IPS-18a (cell line): ENCODE measurements at regions not wholly inside any gene's neighbourhood (a gene's known extent, or its start where the extent isn't known, plus 50 kb on each side); places are given as distances from the start of the nearest gene placed in this dataset.

Source experiments
- H3K27ac ChIP-seq: one replicate; pipeline ENCODE4 v1.5.1; 2013; ENCODE audit warnings: low read length
- H3K27me3 ChIP-seq: one replicate; pipeline ENCODE4 v1.6.1; 2013; ENCODE audit warnings: mild to moderate bottlenecking, low read length; ENCODE audit not compliant: control insufficient read depth, insufficient read depth
- H3K36me3 ChIP-seq: one replicate; pipeline ENCODE4 v1.6.1; 2013; ENCODE audit warnings: low read depth, low read length; ENCODE audit not compliant: control insufficient read depth
- H3K4me1 ChIP-seq: one replicate; pipeline ENCODE4 v1.6.1; 2013; ENCODE audit warnings: low read depth, low read length; ENCODE audit not compliant: control insufficient read depth
- H3K4me3 ChIP-seq: one replicate; pipeline ENCODE4 v1.5.1; 2013; ENCODE audit warnings: low read length
- H3K9ac ChIP-seq: one replicate; pipeline ENCODE4 v1.6.1; 2013; ENCODE audit warnings: mild to moderate bottlenecking, low read length, moderate library complexity
- H3K9me3 ChIP-seq: one replicate; pipeline ENCODE4 v1.6.1; 2013; ENCODE audit warnings: low read depth, low read length; ENCODE audit not compliant: control insufficient read depth

DNA sequence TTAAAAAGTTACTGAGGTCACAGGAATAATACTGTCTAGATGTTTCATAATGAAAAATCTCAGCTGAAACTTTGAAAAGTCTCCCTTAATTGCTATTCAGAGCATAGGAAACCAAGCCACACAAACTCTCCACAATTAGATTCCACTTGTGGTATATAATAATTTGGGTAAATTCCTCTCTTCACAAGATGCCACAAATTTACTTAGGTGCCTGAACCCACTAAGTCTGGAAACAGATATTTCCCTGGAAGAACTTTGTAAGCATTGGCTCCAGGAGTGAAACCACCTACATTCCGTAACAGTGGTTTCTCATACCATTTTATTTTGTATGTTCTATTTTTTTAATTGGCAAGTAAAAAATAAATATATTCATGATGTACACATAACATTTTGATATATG, 493.4 kb downstream of the SEMA3D start:
- no peaks in the 10 kb centered on the region for H3K27me3 ChIP-seq
- H3K27ac ChIP-seq: no peak overlapping the region
- H3K4me1 ChIP-seq: no peaks in the 10 kb centered on the region
- no peak overlapping the region for H3K4me3 ChIP-seq
- H3K9ac ChIP-seq: no peak overlapping the region
- H3K9me3 ChIP-seq: no peaks in the 10 kb centered on the region
- H3K36me3 ChIP-seq: no peaks in the 10 kb centered on the region

- no peaks in the 10 kb centered on the region for H3K9me3 ChIP-seq
- no peaks in the 10 kb centered on the region for H3K27me3 ChIP-seq
- no peak overlapping the region for H3K9ac ChIP-seq
- H3K4me1 ChIP-seq: no peaks in the 10 kb centered on the region
- H3K4me3 ChIP-seq: no peak overlapping the region
- no peak overlapping the region for H3K27ac ChIP-seq
- H3K36me3 ChIP-seq: no peaks in the 10 kb centered on the region
Observed at GRCh38 chr7:84688671-84689070, 494.1 kb upstream of the SEMA3A start.

- Histone ChIP-seq H3K4me1 (no peaks in the 10 kb centered on the region), H3K4me3 (no peak overlapping the region), H3K36me3 (no peaks in the 10 kb centered on the region), H3K27me3 (no peaks in the 10 kb centered on the region), H3K27ac (no peak overlapping the region), H3K9me3 (no peaks in the 10 kb centered on the region), H3K9ac (no peak overlapping the region)
Observed at GRCh38 chr7:84686373-84686772, 491.8 kb upstream of the SEMA3A start.

- Histone ChIP-seq H3K36me3 (no peaks in the 10 kb centered on the region), H3K4me3 (no peak overlapping the region), H3K4me1 (no peaks in the 10 kb centered on the region), H3K9me3 (no peaks in the 10 kb centered on the region), H3K27me3 (no peaks in the 10 kb centered on the region), H3K27ac (no peak overlapping the region), H3K9ac (no peak overlapping the region)
Observed at GRCh38 chr7:84684836-84685480, 490.4 kb upstream of the SEMA3A start.

GRCh38 chr7:84682543-84682942, 488.0 kb upstream of the SEMA3A start:
- Histone ChIP-seq H3K27me3 (no peaks in the 10 kb centered on the region), H3K9ac (no peak overlapping the region), H3K9me3 (no peaks in the 10 kb centered on the region), H3K4me3 (no peak overlapping the region), H3K4me1 (no peaks in the 10 kb centered on the region), H3K27ac (no peak overlapping the region), H3K36me3 (no peaks in the 10 kb centered on the region)

DNA sequence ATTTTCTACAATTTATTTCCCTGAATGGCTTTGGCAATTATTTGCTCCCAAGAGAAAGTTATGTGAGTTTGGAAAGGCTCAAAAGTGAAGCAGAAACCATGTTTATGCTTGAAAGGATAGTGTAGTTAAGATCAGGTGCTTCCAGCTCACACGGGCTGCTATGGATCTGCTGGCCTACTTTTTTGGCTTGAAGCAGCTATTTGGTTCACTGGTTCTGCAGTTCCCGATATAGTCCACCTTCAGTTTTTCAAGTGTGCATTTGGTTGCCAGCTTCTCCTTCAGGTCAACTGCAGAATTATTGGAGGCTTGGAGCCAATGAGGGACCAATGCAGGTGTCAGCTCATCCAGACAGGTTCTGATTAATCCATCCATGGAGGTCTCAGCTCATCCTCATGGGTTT, 484.3 kb upstream of the SEMA3A start:
- H3K9me3 ChIP-seq: no peaks in the 10 kb centered on the region
- no peaks in the 10 kb centered on the region for H3K27me3 ChIP-seq
- H3K4me1 ChIP-seq: no peaks in the 10 kb centered on the region
- no peaks in the 10 kb centered on the region for H3K36me3 ChIP-seq
- no peak overlapping the region for H3K9ac ChIP-seq
- H3K27ac ChIP-seq: no peak overlapping the region
- H3K4me3 ChIP-seq: no peak overlapping the region

GRCh38 chr7:84677117-84677732, 482.6 kb upstream of the SEMA3A start:
- no peak overlapping the region for H3K9ac ChIP-seq
- no peaks in the 10 kb centered on the region for H3K36me3 ChIP-seq
- H3K9me3 ChIP-seq: no peaks in the 10 kb centered on the region
- no peak overlapping the region for H3K27ac ChIP-seq
- H3K27me3 ChIP-seq: no peaks in the 10 kb centered on the region
- H3K4me3 ChIP-seq: no peak overlapping the region
- no peaks in the 10 kb centered on the region for H3K4me1 ChIP-seq

DNA sequence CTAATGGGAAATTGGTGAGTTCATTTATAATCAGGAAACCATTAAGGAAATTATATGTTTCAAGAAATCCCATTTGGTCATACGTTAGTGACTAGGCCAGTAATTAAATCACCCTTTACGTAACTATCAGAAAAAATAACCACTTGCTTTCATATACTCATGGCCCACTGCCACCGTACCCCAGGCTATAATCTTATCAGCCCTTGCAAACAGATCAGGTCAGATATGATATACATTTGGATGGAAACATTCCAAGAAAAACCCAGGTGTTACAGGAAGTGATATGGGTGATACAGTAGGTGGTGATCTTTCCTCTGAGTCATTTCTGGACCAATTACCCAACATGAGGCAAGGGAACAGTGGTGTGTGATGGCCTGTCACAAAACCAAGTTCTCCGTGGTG, 481.0 kb upstream of the SEMA3A start:
- H3K27me3 ChIP-seq: no peaks in the 10 kb centered on the region
- no peaks in the 10 kb centered on the region for H3K9me3 ChIP-seq
- no peak overlapping the region for H3K9ac ChIP-seq
- no peaks in the 10 kb centered on the region for H3K4me1 ChIP-seq
- no peak overlapping the region for H3K27ac ChIP-seq
- H3K36me3 ChIP-seq: no peaks in the 10 kb centered on the region
- H3K4me3 ChIP-seq: no peak overlapping the region

DNA sequence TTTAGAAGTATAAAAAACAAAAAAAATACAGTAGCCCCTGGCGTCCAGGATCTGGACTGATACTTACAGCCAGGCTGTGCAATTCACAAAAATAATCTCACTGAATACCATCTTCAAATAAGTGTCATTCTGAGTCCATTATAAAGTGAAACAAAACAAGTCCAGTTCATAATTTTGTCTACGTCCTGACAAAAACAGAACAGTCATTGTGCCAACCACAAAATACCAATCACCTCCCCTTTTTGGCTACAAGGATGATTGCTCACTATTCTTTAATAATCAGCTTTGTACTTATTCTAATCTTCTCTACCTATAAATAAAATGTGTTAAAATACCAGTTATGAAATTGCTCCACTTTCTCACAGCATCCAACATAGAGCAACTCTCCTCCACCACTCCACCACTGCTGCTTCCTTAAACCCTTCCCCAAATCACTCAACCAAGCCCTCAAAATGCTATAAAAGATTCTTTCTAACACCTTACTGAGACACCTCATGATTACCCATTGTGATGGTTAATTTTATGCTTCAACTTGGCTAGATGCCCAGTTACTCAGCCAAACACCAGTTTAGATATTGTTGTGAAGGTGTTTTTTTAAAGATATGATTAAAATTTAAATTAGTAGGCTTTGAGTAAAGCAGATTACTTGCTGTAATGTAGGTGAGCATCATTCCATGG, 479.8 kb upstream of the SEMA3A start:
- no peaks in the 10 kb centered on the region for H3K4me1 ChIP-seq
- H3K27ac ChIP-seq: no peak overlapping the region
- no peaks in the 10 kb centered on the region for H3K9me3 ChIP-seq
- no peak overlapping the region for H3K4me3 ChIP-seq
- no peaks in the 10 kb centered on the region for H3K36me3 ChIP-seq
- H3K27me3 ChIP-seq: no peaks in the 10 kb centered on the region
- no peak overlapping the region for H3K9ac ChIP-seq

GRCh38 chr7:84669177-84669732, 474.7 kb upstream of the SEMA3A start:
- Histone ChIP-seq H3K4me3 (no peak overlapping the region), H3K4me1 (no peaks in the 10 kb centered on the region), H3K36me3 (no peaks in the 10 kb centered on the region)

GRCh38 chr7:84668116-84668515, 473.5 kb upstream of the SEMA3A start:
- Histone ChIP-seq H3K27ac (no peak overlapping the region), H3K9me3 (no peaks in the 10 kb centered on the region), H3K4me3 (no peak overlapping the region), H3K36me3 (no peaks in the 10 kb centered on the region), H3K27me3 (no peaks in the 10 kb centered on the region), H3K4me1 (no peaks in the 10 kb centered on the region), H3K9ac (no peak overlapping the region)

More at GRCh38 chr7:84669177-84669732, 474.7 kb upstream of the SEMA3A start:
- H3K9me3 ChIP-seq: no peaks in the 10 kb centered on the region
- H3K27ac ChIP-seq: no peak overlapping the region
- H3K9ac ChIP-seq: no peak overlapping the region
- H3K27me3 ChIP-seq: no peaks in the 10 kb centered on the region
